HFF-Myc (cell line): ENCODE measurements at regions not wholly inside any gene's neighbourhood (a gene's known extent, or its start where the extent isn't known, plus 50 kb on each side); places are given as distances from the start of the nearest gene placed in this dataset.

ENCODE experiments used
- DNase-seq: peaks from one replicate; pipeline ENCODE4 v3.0.0-alpha.2; 2011; ENCODE audit warnings: low read depth; ENCODE audit errors: extremely low read depth
- H3K4me3 ChIP-seq: replicated peaks from 2 replicates; pipeline ENCODE4 v1.5.1; 2011; ENCODE audit warnings: low read depth, mild to moderate bottlenecking, control low read depth, low read length
- TF ChIP-seq, protein P1 (sequence below): IDR thresholded peaks from 2 replicates; pipeline ENCODE4 v1.5.1; 2012; ENCODE audit warnings: mild to moderate bottlenecking, low read depth, low read length, control low read depth; ENCODE audit errors: missing control alignments

DNA sequence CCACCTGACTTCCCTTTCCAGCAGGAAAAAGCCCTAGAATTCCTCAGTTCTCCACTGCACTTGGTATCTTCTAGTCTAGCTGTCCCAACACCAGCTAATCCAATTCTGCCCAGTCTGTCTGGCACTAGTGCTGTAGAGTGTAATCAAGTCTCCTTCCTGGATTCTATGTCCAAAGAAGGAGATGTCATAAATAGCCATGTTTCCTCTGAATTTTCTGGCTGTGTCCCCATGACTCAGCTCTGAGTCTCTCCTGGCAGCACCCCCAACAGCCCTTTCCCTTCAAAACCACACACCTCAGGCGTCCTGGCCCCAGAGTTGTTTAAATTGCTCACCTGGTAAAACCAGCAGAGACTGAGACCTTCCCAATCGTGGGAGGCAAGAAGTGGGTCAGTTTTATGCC, 197.2 kb downstream of the GRXCR1 start:
- no peak for DNase-seq
- no peak overlapping the region for H3K4me3 ChIP-seq
- TF ChIP-seq, protein P1, sequence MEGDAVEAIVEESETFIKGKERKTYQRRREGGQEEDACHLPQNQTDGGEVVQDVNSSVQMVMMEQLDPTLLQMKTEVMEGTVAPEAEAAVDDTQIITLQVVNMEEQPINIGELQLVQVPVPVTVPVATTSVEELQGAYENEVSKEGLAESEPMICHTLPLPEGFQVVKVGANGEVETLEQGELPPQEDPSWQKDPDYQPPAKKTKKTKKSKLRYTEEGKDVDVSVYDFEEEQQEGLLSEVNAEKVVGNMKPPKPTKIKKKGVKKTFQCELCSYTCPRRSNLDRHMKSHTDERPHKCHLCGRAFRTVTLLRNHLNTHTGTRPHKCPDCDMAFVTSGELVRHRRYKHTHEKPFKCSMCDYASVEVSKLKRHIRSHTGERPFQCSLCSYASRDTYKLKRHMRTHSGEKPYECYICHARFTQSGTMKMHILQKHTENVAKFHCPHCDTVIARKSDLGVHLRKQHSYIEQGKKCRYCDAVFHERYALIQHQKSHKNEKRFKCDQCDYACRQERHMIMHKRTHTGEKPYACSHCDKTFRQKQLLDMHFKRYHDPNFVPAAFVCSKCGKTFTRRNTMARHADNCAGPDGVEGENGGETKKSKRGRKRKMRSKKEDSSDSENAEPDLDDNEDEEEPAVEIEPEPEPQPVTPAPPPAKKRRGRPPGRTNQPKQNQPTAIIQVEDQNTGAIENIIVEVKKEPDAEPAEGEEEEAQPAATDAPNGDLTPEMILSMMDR: no peak

DNA sequence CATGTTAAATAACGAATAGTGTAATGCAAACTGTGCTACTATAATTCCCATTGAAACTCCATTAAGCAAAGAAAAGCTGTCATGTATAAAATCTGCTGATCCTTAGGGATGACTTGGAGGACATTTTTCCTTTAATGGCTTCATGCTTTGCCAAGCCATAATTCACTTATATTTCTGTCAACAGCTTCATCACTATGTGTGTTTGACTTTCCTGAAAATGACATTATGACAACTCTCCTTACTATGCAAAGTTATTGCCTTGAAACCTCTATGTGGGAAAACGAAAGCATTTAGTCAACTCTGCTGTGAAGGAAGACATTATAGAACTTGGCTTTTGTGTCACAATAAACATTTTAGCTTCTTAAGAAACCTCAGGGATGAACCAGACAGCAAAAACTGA, 210.5 kb downstream of the GRXCR1 start:
- TF ChIP-seq, protein P1: no peak
- DNase-seq: no peak
- H3K4me3 ChIP-seq: no peak overlapping the region

DNA sequence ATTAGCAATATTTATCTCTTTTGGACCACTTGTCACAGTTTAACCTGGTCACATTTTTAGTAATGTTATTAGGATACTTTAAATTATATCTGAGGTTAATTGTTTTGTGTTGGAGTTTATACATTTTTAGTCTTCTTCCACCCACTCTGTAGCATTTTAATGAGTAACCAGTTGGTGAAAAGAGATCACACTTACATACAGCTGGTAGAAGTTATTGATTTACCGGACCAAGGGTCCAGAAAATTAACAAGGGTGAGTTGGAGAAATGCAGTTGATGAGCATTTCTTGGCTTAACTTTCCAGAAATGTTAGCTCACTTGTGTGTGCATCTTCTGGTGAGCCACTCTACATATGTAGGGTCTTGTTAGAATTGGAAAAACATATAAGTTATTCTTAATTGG, 219.6 kb downstream of the GRXCR1 start:
- TF ChIP-seq, protein P1: no peak
- no peak overlapping the region for H3K4me3 ChIP-seq
- no peak for DNase-seq

DNA sequence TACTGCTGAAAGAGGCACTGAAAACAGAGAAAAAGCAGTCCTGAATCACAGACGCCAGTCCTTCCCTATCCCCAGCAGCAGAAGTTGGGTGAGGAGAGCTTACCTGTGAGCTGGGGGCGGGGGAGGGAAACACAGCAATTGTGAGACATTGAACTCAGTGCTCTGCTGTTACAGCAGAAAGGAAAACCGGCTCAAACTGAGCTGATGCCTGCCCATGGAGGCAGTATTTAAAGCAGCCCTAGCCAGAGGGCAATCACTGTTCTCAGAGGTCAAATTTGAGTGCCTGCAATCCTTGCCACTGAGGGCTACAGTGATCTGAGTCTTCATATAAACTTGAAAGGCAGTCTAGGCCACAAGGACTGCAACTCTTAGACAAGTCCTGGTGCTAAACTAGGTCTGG, 220.7 kb downstream of the GRXCR1 start:
- DNase-seq: no peak
- TF ChIP-seq, protein P1: no peak

DNA sequence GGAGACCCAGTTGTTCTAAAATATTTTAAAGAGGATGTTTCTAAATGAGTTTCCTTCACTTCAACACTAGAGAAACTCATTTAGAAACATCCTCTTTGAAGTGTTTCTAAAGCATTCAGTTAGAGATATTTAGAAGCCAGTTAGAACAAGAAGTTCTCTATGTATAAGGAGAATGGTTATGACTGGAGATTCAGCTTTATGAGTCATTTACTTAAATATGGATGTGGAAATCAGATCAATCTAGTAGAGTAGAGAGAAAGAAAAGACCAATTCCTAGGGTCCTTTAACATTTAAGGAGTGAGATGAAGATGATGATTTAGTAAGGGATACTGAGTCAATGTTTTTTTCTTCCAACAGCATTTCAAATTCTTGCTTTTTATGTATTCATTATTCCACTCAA, 234.1 kb downstream of the GRXCR1 start:
- DNase-seq: no peak
- TF ChIP-seq, protein P1: no peak
- H3K4me3 ChIP-seq: no peak overlapping the region

More for the DNA sequence above, 220.7 kb downstream of the GRXCR1 start:
- H3K4me3 ChIP-seq: no peak overlapping the region

DNA sequence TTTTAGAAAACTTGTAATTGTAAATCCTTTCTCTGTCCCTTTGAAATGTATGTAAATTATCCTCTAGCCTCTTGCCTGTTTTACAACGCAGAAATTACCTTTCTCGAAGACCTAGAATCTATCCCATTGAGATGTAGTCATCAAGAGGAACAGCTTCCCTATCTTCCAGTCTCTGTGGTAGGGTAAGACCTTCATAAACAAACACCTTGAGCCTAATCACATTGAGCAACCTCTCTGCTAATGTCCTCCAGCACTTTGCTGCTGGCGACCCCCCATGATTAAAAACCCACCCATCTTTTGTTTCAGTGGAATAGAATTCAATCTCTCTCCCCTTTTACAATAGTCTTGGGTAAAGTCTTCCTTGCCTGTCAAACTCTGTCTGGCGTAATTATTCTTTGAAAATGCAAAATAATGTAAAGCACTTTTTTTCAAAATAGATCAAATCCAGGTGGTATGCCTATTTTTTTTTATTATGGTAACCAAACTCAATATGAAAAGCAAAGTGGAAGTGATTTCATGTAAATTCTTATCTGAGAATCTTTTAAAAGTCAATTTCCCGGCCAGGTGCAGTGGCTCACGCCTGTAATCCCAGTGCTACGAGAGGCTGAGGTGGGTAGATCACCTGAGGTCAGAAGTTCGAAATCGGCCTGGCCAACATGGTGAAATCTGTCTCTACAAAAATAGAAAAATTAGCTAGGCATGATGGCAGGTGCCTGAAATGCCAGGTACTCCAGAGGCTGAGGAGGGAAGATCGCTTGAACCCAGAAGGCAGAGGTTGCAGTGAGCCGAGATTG, 237.9 kb downstream of the GRXCR1 start:
- DNase-seq: no peak
- no peak overlapping the region for H3K4me3 ChIP-seq
- TF ChIP-seq, protein P1: no peak
